ENCODE measurements at regions not wholly inside any gene's neighbourhood (a gene's known extent, or its start where the extent isn't known, plus 50 kb on each side); places are given as distances from the start of the nearest gene placed in this dataset.

- no peak for DNase-seq
Observed at GRCh38 chrX:69362354-69362753, 141.8 kb upstream of the NALF2 start.

- DNase-seq = no peak
Observed at GRCh38 chrX:69361311-69361845, 142.7 kb upstream of the NALF2 start.

DNA sequence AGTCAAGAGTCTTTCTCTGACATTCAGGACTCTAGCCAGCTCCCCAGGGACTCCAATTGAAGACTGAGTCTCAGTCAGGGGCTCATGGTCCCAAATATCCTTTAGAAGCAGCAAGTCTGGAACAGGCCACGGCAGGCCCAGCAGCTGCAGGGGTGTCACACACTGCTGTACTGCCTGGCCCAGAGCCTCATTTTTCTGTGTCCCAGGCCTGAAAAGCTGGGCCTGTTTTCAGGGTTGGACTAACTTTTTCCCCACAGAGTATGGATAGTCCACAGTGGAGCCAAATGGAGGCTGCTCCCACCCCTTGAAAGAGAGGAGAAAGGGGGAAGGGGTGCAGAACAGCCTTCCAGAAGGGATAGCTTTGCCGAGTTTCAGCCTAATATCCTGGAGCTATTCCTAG, 146.8 kb upstream of the NALF2 start:
- no peak for DNase-seq

GRCh38 chrX:69324851-69325250, 159.6 kb upstream of the PJA1 start:
- DNase-seq = no peak

GRCh38 chrX:69323786-69324720, 158.8 kb upstream of the PJA1 start:
- no peak for DNase-seq

- DNase-seq = no peak
Observed at GRCh38 chrX:69321789-69322188, 156.5 kb upstream of the PJA1 start.

DNA sequence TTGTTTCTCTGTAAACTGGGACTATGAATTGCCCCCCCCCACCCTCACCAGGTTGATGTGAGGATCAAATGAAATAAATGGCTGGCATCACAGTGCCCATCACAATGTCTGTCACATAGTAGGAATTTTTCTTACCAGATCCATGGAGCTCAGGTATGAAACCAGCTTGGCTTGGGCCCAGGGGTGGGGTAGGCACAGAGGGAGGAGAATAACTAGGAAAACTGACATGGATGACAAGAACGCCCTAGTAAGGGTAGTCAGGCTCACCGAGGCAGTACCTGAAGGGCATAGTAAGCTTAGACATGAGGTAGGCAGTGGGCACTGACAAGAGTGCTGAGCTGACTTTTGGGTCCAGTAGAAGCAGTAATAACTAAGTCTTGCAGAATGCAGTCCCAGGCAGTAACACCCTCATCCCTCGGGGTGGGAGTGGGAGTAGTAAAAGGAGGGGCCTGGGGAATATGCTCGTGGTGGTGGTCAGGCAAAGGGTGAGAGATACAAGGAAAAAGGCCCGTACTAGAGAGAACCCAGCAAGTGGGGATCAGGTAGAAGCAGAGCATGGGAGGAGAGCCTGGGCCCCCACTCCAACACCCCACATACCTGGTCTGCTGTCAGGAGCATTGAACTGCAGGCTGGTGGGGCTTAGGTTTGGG, 155.9 kb upstream of the PJA1 start:
- no peak for DNase-seq

DNA sequence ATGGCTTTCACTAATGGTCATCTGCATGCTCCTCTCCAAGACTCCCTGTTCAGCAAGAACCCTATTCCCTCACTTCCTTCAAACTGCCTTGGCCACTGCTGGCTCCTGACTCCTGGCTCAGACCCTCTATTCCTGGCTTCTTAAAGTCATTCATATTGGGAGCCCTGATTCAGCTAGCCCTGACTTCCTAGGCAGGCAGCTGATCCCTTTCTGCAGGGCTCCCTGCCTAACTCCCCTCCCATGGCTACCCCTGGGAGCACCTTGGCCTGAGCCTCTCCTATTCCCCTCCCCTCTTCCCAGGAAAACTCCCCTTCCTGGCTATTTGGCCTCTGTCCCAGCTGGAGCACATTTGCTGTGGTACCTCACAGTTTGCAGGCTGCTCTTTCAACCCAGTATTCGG, 154.9 kb upstream of the PJA1 start:
- DNase-seq = no peak

- DNase-seq = no peak
Observed at GRCh38 chrX:69319376-69319775, 154.1 kb upstream of the PJA1 start.

DNA sequence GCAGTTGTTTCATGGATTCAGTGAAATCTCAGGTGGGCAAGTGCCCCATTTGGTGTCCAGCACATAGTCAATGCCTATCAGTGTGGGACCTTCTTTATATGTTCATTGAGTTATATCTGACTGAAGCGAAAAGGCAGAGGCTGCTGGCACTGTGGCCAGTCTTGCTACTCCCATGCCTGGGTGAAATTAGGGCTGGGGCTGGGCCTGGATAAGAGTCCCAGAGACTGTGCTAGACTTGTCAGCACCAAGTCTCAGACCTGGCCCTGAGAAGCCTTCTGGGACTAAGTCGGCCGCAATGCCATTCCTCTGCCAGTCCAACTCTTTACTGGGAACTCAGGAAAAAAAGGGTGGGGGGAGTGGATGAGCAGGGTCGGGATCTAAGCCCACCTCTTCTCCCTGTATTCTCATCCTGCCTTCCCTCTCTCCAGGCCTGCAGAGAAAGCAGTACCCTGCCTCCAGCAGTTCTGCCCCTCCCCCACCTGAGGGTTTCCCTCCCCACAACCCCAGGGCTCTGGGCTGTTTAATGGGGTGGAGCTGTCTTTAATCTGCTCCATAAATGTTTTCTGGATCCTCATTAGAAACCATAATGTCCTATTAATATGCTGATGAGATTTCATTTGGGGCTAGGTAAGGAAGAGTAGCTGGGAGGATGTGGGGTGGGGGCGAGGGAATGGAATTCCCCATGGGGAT, 153.5 kb upstream of the PJA1 start:
- no peak for DNase-seq

- DNase-seq = no peak
Observed at GRCh38 chrX:69317721-69318120, 152.5 kb upstream of the PJA1 start.

GRCh38 chrX:69314436-69315348, 149.4 kb upstream of the PJA1 start:
- DNase-seq = no peak

- DNase-seq = no peak
Observed at GRCh38 chrX:69313617-69314290, 148.5 kb upstream of the PJA1 start.

- DNase-seq = no peak
Observed at GRCh38 chrX:69311936-69312670, 146.8 kb upstream of the PJA1 start.

DNA sequence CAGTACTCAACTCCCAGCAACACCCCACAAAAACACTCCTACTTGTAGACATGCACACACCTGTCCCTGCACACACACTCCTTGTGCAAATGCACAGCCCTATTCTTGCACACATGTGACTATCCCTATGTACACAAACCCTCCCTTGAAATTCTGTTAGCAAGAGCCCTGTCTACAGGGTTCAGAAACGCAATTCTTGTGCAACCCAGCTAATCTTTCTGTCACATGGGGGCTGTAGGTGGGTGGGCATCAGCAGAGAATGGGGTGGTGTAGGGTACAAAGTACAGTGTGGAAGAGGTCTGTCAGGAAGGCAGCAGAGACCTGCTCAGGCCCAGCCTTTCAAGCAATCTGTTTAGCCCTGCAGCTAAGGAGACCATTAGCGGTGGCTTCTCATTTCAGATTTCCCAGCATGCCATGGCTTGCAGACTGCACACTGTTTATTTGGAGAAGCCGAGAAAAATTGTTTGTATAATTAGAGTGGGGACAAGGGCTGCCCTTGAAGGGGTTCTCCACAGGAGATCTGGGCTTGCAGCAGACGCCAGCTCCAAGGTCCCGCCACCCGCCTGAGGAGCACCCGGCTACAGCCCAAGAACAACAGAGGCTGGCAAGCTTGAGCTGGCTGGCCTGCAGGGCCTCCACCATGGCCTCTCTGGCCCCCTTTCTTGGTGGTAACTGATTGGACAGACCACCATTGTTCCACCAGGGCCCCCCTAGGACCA, 144.0 kb upstream of the PJA1 start:
- DNase-seq = no peak

DNA sequence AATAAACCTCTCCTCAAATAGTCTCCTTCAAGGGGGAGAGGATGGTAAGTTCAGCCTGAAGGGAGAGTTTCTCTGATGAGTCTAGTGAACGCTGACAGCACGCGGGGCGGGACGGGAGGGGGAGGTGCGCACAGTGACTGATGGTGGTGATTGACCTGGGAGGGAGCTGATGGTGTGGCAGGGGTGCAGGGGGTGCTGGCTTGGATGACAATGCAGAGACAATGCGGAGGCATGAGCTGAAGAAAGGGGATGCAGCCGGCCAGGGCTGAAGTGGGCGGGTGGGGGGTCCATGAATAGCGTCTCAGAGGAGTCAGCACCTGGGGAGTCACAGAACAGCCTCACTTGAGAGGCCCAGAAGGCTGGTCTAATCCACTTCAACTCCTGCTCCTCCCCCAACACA, 142.5 kb upstream of the PJA1 start:
- DNase-seq = no peak

GRCh38 chrX:69307029-69307428, 141.8 kb upstream of the PJA1 start:
- DNase-seq = no peak

DNA sequence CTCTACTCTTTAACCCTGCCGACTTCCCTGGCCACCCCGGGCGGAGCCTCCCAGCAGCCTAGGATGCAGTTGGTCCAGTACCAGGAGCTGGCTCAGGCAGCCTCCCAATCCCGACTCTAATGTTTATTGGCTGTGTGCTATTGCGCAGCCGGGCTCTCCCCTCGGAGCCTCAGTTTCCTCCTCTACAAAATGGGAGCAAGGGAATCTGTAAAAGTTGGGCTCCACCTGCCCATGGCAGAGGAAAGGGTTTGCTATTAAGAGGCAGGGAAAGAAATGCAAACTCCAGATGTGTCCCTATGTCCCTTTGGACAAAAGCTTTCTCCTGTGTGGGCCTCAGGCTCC, 140.8 kb upstream of the PJA1 start:
- no peak for DNase-seq

- no peak for DNase-seq
Observed at GRCh38 chrX:69305333-69306062, 140.2 kb upstream of the PJA1 start.

DNA sequence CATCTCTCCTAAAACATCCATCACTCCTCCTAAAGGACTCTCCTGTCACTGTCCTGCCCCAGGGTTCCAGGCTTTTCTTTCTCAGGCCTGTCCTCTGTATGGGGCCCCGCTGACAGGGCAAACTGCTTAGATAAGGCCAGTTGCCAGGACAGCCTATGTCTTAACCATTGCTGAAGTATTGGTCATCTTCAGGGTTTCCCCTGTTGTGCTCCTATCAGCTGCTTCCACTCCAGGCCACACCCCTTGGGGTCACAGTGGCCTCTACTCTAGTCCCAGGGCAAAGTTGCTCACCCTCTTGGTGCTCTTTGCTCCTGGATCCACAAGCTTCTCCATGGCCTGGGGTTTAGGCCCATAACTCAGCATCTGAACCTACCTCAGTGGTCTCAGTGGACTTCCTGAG, 138.0 kb upstream of the PJA1 start:
- no peak for DNase-seq

Data from activated CD4-positive, alpha-beta T cell treated with anti-CD3 and anti-CD28 coated beads for 48 hours (primary cell).